ENCODE measurements at regions not wholly inside any gene's neighbourhood (a gene's known extent, or its start where the extent isn't known, plus 50 kb on each side); places are given as distances from the start of the nearest gene placed in this dataset.

DNA sequence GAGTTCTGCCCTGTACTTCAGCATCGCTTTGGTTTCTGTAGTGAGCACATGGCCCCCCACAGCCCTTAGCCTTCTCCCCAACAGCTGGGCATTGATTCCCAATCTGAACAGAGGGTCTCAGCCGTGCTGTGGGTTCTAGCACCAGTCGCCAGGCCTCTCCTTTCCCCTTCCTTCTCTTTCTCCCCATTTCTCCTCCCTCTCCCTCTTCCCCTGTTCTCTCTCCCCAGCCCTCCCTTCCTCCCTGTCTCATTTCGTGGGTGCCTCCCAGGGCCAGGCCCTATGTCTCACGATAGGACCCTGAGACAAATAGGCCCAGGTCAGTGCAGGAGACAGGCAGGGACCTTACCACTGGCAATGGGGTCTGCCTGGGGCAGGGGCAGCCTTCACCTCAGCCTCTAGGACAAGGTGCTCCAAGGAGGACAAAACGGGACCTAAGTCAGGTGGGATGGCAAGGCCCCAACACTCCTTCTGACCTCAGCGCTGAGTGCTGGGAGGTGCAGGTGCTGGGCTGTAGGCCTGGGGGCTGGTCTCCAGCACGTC lies 143.4 kb upstream of the GPC1 start:
- TF ChIP-seq, protein P1, sequence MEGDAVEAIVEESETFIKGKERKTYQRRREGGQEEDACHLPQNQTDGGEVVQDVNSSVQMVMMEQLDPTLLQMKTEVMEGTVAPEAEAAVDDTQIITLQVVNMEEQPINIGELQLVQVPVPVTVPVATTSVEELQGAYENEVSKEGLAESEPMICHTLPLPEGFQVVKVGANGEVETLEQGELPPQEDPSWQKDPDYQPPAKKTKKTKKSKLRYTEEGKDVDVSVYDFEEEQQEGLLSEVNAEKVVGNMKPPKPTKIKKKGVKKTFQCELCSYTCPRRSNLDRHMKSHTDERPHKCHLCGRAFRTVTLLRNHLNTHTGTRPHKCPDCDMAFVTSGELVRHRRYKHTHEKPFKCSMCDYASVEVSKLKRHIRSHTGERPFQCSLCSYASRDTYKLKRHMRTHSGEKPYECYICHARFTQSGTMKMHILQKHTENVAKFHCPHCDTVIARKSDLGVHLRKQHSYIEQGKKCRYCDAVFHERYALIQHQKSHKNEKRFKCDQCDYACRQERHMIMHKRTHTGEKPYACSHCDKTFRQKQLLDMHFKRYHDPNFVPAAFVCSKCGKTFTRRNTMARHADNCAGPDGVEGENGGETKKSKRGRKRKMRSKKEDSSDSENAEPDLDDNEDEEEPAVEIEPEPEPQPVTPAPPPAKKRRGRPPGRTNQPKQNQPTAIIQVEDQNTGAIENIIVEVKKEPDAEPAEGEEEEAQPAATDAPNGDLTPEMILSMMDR (IDR thresholded peaks at IDR 0.05) = no peak
- no peak for TF ChIP-seq POLR2A (IDR thresholded peaks at IDR 0.05)

Measured in right lobe of liver (tissue), 4 donors.